DMS53 treated with DMSO at 0.1 percent for 48 hours (cell line): ENCODE measurements at regions not wholly inside any gene's neighbourhood (a gene's known extent, or its start where the extent isn't known, plus 50 kb on each side); places are given as distances from the start of the nearest gene placed in this dataset.

Experiments used
- DNase-seq: peaks from one replicate; lab custom pipeline; 2025; ENCODE audit not compliant: unreplicated experiment; lab: John Stamatoyannopoulos, UW

GRCh38 chr4:110878413-110878812, 255.5 kb upstream of the PITX2 start:
- no peak for DNase-seq

GRCh38 chr4:110878956-110879355, 256.1 kb upstream of the PITX2 start:
- no peak for DNase-seq

GRCh38 chr4:110886270-110886669, 263.4 kb upstream of the PITX2 start:
- no peak for DNase-seq

GRCh38 chr4:110886856-110887255, 264.0 kb upstream of the PITX2 start:
- DNase-seq: no peak

GRCh38 chr4:110897784-110898183, 274.9 kb upstream of the PITX2 start:
- no peak for DNase-seq

- DNase-seq: no peak
Observed at GRCh38 chr4:110898290-110898689, 275.4 kb upstream of the PITX2 start.

GRCh38 chr4:110900213-110900769, 277.4 kb upstream of the PITX2 start:
- no peak for DNase-seq

GRCh38 chr4:110902500-110902899, 279.6 kb upstream of the PITX2 start:
- no peak for DNase-seq

- peak; percentile 44 for DNase-seq
Observed at GRCh38 chr4:110904435-110905065, 281.7 kb upstream of the PITX2 start.

- no peak for DNase-seq
Observed at GRCh38 chr4:110905367-110905766, 282.5 kb upstream of the PITX2 start.

- DNase-seq: no peak
Observed at GRCh38 chr4:110907801-110908313, 285.0 kb upstream of the PITX2 start.

- DNase-seq: no peak
Observed at GRCh38 chr4:110914791-110915190, 291.9 kb upstream of the PITX2 start.

- DNase-seq: no peak
Observed at GRCh38 chr4:110915301-110915700, 292.4 kb upstream of the PITX2 start.

GRCh38 chr4:110916505-110916904, 293.6 kb upstream of the PITX2 start:
- DNase-seq: no peak

- no peak for DNase-seq
Observed at GRCh38 chr4:110917835-110918234, 295.0 kb upstream of the PITX2 start.

- no peak for DNase-seq
Observed at GRCh38 chr4:110920990-110921389, 298.1 kb upstream of the PITX2 start.

- no peak for DNase-seq
Observed at GRCh38 chr4:110924761-110925160, 301.9 kb upstream of the PITX2 start.

- peak; percentile 9 for DNase-seq
Observed at GRCh38 chr4:110926841-110927400, 304.0 kb upstream of the PITX2 start.

- DNase-seq: no peak
Observed at GRCh38 chr4:110933341-110933740, 310.5 kb upstream of the PITX2 start.

GRCh38 chr4:110944501-110944900, 321.6 kb upstream of the PITX2 start:
- DNase-seq: no peak

- no peak for DNase-seq
Observed at GRCh38 chr4:110945600-110945999, 322.7 kb upstream of the PITX2 start.

- no peak for DNase-seq
Observed at GRCh38 chr4:110949542-110949941, 326.7 kb upstream of the PITX2 start.

- DNase-seq: no peak
Observed at GRCh38 chr4:110950731-110951130, 327.9 kb upstream of the PITX2 start.
